Keratinocyte (primary cell): ENCODE measurements at regions not wholly inside any gene's neighbourhood (a gene's known extent, or its start where the extent isn't known, plus 50 kb on each side); places are given as distances from the start of the nearest gene placed in this dataset.
"Not testable (repeated sequence)": the region's sequence is repeated elsewhere in the genome, so short reads cannot be mapped to it uniquely, and the experiment has no call there.

Experiments
- DNase-seq: peaks from one replicate; pipeline ENCODE4 v3.0.0-alpha.2; 2011; ENCODE audit warnings: low read depth, missing footprints, low spot score
- FAIRE-seq: peaks from 2 replicates; lab custom pipeline; 2011; peaks lifted over from hg19 to GRCh38; lab: Jason Lieb, UNC
- H2AFZ ChIP-seq: 2 replicates; pipeline ENCODE4 v1.6.0; 2012; ENCODE audit warnings: low read length, control low read depth, inconsistent platforms; ENCODE audit not compliant: control insufficient read depth
- H3K27ac ChIP-seq: 2 replicates; pipeline ENCODE4 v1.5.1; 2011; ENCODE audit warnings: low read length; ENCODE audit not compliant: control insufficient read depth, insufficient read depth
- H3K27me3 ChIP-seq: 3 replicates; pipeline ENCODE4 v1.6.0; 2011; ENCODE audit warnings: low read length; ENCODE audit not compliant: control insufficient read depth, insufficient read depth; ENCODE audit errors: extremely low read depth
- H3K36me3 ChIP-seq, 2 experiments: 2 replicates in 1 of 2; 3 replicates in 1 of 2; pipeline ENCODE4 v1.5.1; 2011; ENCODE audit warnings: low read length in 2 of 2, mild to moderate bottlenecking in 1 of 2; ENCODE audit not compliant: control insufficient read depth in 2 of 2, insufficient read depth in 2 of 2; ENCODE audit errors: extremely low read depth in 1 of 2
- H3K4me1 ChIP-seq: 3 replicates; pipeline ENCODE4 v1.5.1; 2011; ENCODE audit warnings: low read length; ENCODE audit not compliant: control insufficient read depth, insufficient read depth; ENCODE audit errors: extremely low read depth
- H3K4me2 ChIP-seq: 3 replicates; pipeline ENCODE4 v1.6.0; 2011; ENCODE audit warnings: low read depth, low read length; ENCODE audit not compliant: control insufficient read depth, insufficient read depth; ENCODE audit errors: extremely low read depth
- H3K4me3 ChIP-seq, 3 experiments: fragments of 200-600 bp in 1 of 3; sonication (generic) in 1 of 3; 2 replicates in 2 of 3; 3 replicates in 1 of 3; pipeline ENCODE4 v1.5.1; 2011 to 2016; ENCODE audit warnings: low read length in 3 of 3, mild to moderate bottlenecking in 3 of 3, control low read depth in 2 of 3, inconsistent platforms in 1 of 3, low read depth in 1 of 3, mixed read lengths in 1 of 3, mixed run types in 1 of 3, moderate library complexity in 1 of 3; ENCODE audit not compliant: control insufficient read depth in 2 of 3, insufficient read depth in 2 of 3; ENCODE audit errors: extremely low read depth in 1 of 3
- H3K79me2 ChIP-seq: 2 replicates; pipeline ENCODE4 v1.6.0; 2012; ENCODE audit warnings: low read length; ENCODE audit not compliant: control insufficient read depth, insufficient read depth
- H3K9ac ChIP-seq: 3 replicates; pipeline ENCODE4 v1.6.0; 2011; ENCODE audit warnings: low read length; ENCODE audit not compliant: control insufficient read depth, insufficient read depth; ENCODE audit errors: extremely low read depth
- H3K9me1 ChIP-seq: 3 replicates; pipeline ENCODE4 v1.6.0; 2011; ENCODE audit warnings: low read length; ENCODE audit not compliant: control insufficient read depth, insufficient read depth; ENCODE audit errors: extremely low read depth
- H3K9me3 ChIP-seq: 2 replicates; pipeline ENCODE4 v1.5.1; 2012; ENCODE audit warnings: low read depth, low read length; ENCODE audit not compliant: control insufficient read depth
- H4K20me1 ChIP-seq: 3 replicates; pipeline ENCODE4 v1.6.0; 2011; ENCODE audit warnings: low read length; ENCODE audit not compliant: control insufficient read depth, insufficient read depth; ENCODE audit errors: extremely low read depth
- EZH2 ChIP-seq: IDR thresholded peaks from one replicate; pipeline ENCODE4 v1.6.1; 2012; ENCODE audit warnings: inconsistent platforms, mild to moderate bottlenecking, low read length, moderate library complexity
- dilution Hi-C: fragments of 300-500 bp; cut with MboI; formaldehyde crosslinking; loops from one replicate; pipeline ENCODE4 v1.7.0; 2020; ENCODE audit warnings: low sequenced_read_pairs; ENCODE audit not compliant: extremely low pct_ligation_motif_present
- TF ChIP-seq, protein P1 (sequence below), 3 experiments: IDR thresholded peaks in 1 of 3; conservative IDR thresholded peaks in 1 of 3; optimal IDR thresholded peaks in 1 of 3; 2 replicates in 2 of 3; 3 replicates in 1 of 3; pipeline versions ENCODE3 to v1.5.1; 2011; ENCODE audit warnings: low read length in 3 of 3, mild to moderate bottlenecking in 3 of 3, moderate library complexity in 2 of 3, control low read depth in 1 of 3, inconsistent platforms in 1 of 3; ENCODE audit not compliant: insufficient read depth in 2 of 3; ENCODE audit errors: extremely low read depth in 1 of 3

DNA sequence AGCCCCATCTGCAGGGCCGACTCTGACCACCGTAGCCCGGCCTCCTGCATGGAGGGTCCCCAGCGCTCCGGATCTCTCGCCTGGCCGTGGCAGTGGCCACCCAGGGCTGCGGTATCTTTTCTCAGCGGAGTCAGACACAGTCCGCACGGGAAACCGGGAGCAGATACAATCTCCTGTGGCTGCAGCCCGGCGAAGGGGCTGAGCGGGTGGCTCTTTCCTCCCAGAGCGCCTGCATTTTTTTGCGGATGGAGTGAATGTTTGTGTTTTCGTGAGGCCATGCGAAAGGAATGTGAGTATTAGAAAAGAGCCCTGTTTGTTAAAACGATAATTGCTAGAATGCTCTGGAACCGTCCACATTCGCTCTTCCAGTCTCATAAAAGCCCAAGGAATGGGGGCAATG lies 53.4 kb upstream of the PTCH1 start:
- Histone ChIP-seq H3K4me3 (no peak overlapping the region), H2AFZ (no peak overlapping the region), H3K4me2 (no peak overlapping the region), H4K20me1 (no peaks in the 10 kb centered on the region), H3K36me3 (no peaks in the 10 kb centered on the region), H3K9ac (no peak overlapping the region), H3K9me3 (no peaks in the 10 kb centered on the region), H3K79me2 (no peaks in the 10 kb centered on the region), H3K4me1 (no peaks in the 10 kb centered on the region), H3K27ac (no peak overlapping the region), H3K27me3 (peaks cover 11% of the 10 kb centered on the region), H3K9me1 (no peaks in the 10 kb centered on the region)
- TF ChIP-seq EZH2: no peak
- TF ChIP-seq, protein P1, sequence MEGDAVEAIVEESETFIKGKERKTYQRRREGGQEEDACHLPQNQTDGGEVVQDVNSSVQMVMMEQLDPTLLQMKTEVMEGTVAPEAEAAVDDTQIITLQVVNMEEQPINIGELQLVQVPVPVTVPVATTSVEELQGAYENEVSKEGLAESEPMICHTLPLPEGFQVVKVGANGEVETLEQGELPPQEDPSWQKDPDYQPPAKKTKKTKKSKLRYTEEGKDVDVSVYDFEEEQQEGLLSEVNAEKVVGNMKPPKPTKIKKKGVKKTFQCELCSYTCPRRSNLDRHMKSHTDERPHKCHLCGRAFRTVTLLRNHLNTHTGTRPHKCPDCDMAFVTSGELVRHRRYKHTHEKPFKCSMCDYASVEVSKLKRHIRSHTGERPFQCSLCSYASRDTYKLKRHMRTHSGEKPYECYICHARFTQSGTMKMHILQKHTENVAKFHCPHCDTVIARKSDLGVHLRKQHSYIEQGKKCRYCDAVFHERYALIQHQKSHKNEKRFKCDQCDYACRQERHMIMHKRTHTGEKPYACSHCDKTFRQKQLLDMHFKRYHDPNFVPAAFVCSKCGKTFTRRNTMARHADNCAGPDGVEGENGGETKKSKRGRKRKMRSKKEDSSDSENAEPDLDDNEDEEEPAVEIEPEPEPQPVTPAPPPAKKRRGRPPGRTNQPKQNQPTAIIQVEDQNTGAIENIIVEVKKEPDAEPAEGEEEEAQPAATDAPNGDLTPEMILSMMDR (optimal IDR thresholded peaks at IDR 0.05 in 1 of 3, IDR thresholded peaks at IDR 0.05 in 1 of 3, conservative IDR thresholded peaks at IDR 0.05 in 1 of 3; ENCODE audit: extremely low read depth in 1 of 3, insufficient read depth in 2 of 3, low read length in 3 of 3): no peak
- DNase-seq (no peak), FAIRE-seq (no peak)
- dilution Hi-C loops: no loop called here

DNA sequence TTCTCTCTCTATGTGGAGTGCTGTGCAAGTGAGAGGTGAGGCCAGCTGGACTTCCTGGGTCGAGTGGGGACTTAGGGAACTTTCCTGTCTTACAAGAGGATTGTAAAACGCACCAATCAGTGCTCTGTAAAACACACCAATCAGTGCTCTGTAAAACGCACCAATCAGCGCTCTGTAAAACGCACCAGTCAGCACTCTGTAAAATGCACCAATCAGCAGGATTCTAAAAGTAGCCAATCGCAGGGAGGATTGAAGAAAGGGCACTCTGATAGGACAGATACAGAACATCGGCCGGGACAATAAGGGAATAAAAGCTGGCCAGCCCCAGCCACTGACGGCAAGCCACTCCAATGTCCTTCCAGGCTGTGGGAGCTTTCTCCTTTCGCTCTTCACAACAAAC lies 52.0 kb upstream of the PTCH1 start:
- FAIRE-seq, dilution Hi-C loops: not testable (repeated sequence)

More for the DNA sequence above, 52.0 kb upstream of the PTCH1 start:
- H3K4me2 ChIP-seq, H2AFZ ChIP-seq, H3K9me1 ChIP-seq, H3K9ac ChIP-seq, H3K4me3 ChIP-seq, H3K27ac ChIP-seq, H3K4me1 ChIP-seq, H3K36me3 ChIP-seq, H4K20me1 ChIP-seq, DNase-seq, H3K79me2 ChIP-seq, H3K9me3 ChIP-seq: not testable (repeated sequence)
- H3K27me3 ChIP-seq: peaks cover 10% of the 10 kb centered on the region
